ENCODE measurements at regions not wholly inside any gene's neighbourhood (a gene's known extent, or its start where the extent isn't known, plus 50 kb on each side); places are given as distances from the start of the nearest gene placed in this dataset.

DNA sequence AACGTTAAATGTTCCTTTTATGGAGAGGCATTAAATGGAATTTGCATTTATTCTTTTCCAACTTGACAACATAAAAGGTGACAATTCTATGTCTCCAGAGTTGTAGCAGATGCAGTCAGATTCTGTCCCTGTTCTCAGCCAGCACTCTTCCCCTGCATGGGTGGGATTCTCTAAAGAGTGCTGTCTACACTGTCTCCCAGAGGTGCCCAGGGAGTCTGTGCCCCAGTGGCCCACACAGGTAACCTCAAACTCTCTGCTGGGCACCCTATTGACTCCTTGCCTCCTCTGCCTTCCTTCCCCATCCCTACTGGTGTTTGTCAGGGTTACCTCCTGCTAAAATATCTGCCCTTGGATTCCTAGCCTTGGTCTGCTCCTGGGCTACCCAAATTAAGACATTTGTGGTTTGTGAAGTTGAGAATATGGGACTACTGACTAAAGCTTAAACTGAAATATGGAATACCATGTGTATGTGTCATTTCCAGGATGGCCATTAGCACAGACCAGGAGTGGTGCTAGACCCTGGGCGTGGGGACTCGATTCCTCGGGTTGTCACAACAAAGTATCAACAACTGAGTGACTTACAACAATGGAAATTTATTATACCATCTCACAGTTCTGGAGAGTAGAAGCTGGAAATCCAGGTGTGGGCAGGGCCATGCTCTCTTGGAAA, 284.7 kb downstream of the CDH26 start:
- ATAC-seq (ENCODE audit: insufficient read depth, low FRiP score) (no peak), DNase-seq (no peak)
- Histone ChIP-seq H3K4me3 (no peak overlapping the region), H3K27ac (ENCODE audit: low read depth in 1 of 2, low read length in 1 of 2) (no peak overlapping the region), H3K4me1 (ENCODE audit: control insufficient read depth in 5 of 5, insufficient read depth in 5 of 5, low read length in 5 of 5) (no peaks in the 10 kb centered on the region), H3K9me3 (ENCODE audit: control insufficient read depth in 4 of 4, insufficient read depth in 3 of 4, low read length in 3 of 4) (peaks cover 0 to 2% (median 0%) of the 10 kb centered on the region in 4 donors), H3K36me3 (ENCODE audit: control insufficient read depth in 4 of 4, insufficient read depth in 4 of 4, low read length in 4 of 4) (no peaks in the 10 kb centered on the region), H3K27me3 (ENCODE audit: control insufficient read depth in 3 of 3, insufficient read depth in 3 of 3, low read length in 2 of 3) (no peaks in the 10 kb centered on the region), H3K9ac (ENCODE audit: insufficient read depth in 1 of 2, low read length in 2 of 2) (no peak overlapping the region)
- TF ChIP-seq CTCF (IDR thresholded peaks at IDR 0.05; ENCODE audit: control extremely low read depth, extremely low read depth), result no peak
- WGBS, 2 donors, result 87 to 91% methylated on average over 4 of the region's 4 CpGs

- TF ChIP-seq CTCF (IDR thresholded peaks at IDR 0.05; ENCODE audit: control extremely low read depth, extremely low read depth), result no peak
- WGBS, 2 donors, result 85 to 87% methylated on average over 10 of the region's 10 CpGs
- ATAC-seq (ENCODE audit: insufficient read depth, low FRiP score), result no peak
- no peaks in the 10 kb centered on the region for H3K36me3 ChIP-seq (ENCODE audit: control insufficient read depth in 4 of 4, insufficient read depth in 4 of 4, low read length in 4 of 4)
- no peaks in the 10 kb centered on the region for H3K27me3 ChIP-seq (ENCODE audit: control insufficient read depth in 3 of 3, insufficient read depth in 3 of 3, low read length in 2 of 3)
- no peak overlapping the region for H3K4me3 ChIP-seq
- no peak overlapping the region for H3K27ac ChIP-seq (ENCODE audit: low read depth in 1 of 2, low read length in 1 of 2)
- H3K9me3 ChIP-seq (ENCODE audit: control insufficient read depth in 4 of 4, insufficient read depth in 3 of 4, low read length in 3 of 4), result peaks cover 0 to 2% (median 0%) of the 10 kb centered on the region in 4 donors
- no peak for DNase-seq
- no peaks in the 10 kb centered on the region for H3K4me1 ChIP-seq (ENCODE audit: control insufficient read depth in 5 of 5, insufficient read depth in 5 of 5, low read length in 5 of 5)
- H3K9ac ChIP-seq (ENCODE audit: insufficient read depth in 1 of 2, low read length in 2 of 2), result no peak overlapping the region
Measured at GRCh38 chr20:60244373-60245146, 286.3 kb downstream of the CDH26 start.

DNA sequence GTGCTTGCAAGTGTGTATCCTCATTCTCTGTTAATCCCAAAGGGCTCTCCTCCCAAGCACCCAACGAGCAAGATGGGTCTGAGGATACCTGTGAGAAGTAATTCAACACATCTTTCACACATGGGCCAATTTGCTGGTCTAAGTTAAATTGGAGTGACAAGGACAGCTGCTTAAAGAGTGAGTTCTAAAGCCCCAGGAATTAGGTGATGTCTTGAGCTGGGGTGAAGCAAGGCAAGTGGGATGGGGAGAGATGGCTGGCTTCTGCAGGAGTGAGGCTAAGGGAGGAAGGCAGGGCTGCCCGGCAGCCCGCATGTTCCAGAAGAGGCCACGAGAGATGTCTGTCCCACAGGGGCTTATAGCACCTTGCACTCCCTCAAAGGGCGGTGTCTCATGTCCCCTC, 288.5 kb downstream of the CDH26 start:
- no peak for TF ChIP-seq CTCF (IDR thresholded peaks at IDR 0.05; ENCODE audit: control extremely low read depth, extremely low read depth)
- Histone ChIP-seq H3K9me3 (ENCODE audit: control insufficient read depth in 4 of 4, insufficient read depth in 3 of 4, low read length in 3 of 4) (peaks cover 0 to 3% (median 0%) of the 10 kb centered on the region in 4 donors), H3K36me3 (ENCODE audit: control insufficient read depth in 4 of 4, insufficient read depth in 4 of 4, low read length in 4 of 4) (no peaks in the 10 kb centered on the region), H3K9ac (ENCODE audit: insufficient read depth in 1 of 2, low read length in 2 of 2) (no peak overlapping the region), H3K27me3 (ENCODE audit: control insufficient read depth in 3 of 3, insufficient read depth in 3 of 3, low read length in 2 of 3) (no peaks in the 10 kb centered on the region), H3K27ac (ENCODE audit: low read depth in 1 of 2, low read length in 1 of 2) (no peak overlapping the region), H3K4me3 (no peak overlapping the region), H3K4me1 (ENCODE audit: control insufficient read depth in 5 of 5, insufficient read depth in 5 of 5, low read length in 5 of 5) (no peaks in the 10 kb centered on the region)
- no peak for ATAC-seq (ENCODE audit: insufficient read depth, low FRiP score)
- whole genome bisulfite sequencing, 2 donors, result 88 to 90% methylated on average over 5 of the region's 5 CpGs
- DNase-seq, result no peak

Measured in lung (tissue), 11 donors.